ENCODE measurements at regions not wholly inside any gene's neighbourhood (a gene's known extent, or its start where the extent isn't known, plus 50 kb on each side); places are given as distances from the start of the nearest gene placed in this dataset.

- Mint-ChIP-seq H3K27ac (no peak overlapping the region), H3K27me3 (ENCODE audit: low read depth) (peaks cover 49% of the 10 kb centered on the region), H3K9me3 (peaks cover 5% of the 10 kb centered on the region), H3K4me3 (no peak overlapping the region), H3K4me1 (no peaks in the 10 kb centered on the region), H3K36me3 (no peaks in the 10 kb centered on the region)
- no peak for TF ChIP-seq CTCF (IDR thresholded peaks at IDR 0.05; ENCODE audit: unreplicated experiment)
- no peak for DNase-seq (ENCODE audit: low spot score in 2 of 2, unreplicated experiment in 2 of 2)
These were observed 56.8 kb upstream of the FAM181A start for GRCh38 chr14:93870377-93870776.

GRCh38 chr14:93869427-93869826, 57.7 kb upstream of the FAM181A start:
- Mint-ChIP-seq H3K27ac (no peak overlapping the region), H3K27me3 (ENCODE audit: low read depth) (peaks cover 54% of the 10 kb centered on the region), H3K4me3 (no peak overlapping the region), H3K36me3 (no peaks in the 10 kb centered on the region), H3K4me1 (no peaks in the 10 kb centered on the region), H3K9me3 (peaks cover 5% of the 10 kb centered on the region)
- TF ChIP-seq CTCF (IDR thresholded peaks at IDR 0.05; ENCODE audit: unreplicated experiment) = no peak
- DNase-seq (ENCODE audit: low spot score in 2 of 2, unreplicated experiment in 2 of 2) = no peak

GRCh38 chr14:93868165-93868564, 59.0 kb upstream of the FAM181A start:
- Mint-ChIP-seq H3K36me3 (no peaks in the 10 kb centered on the region), H3K4me1 (no peaks in the 10 kb centered on the region), H3K4me3 (no peak overlapping the region), H3K27me3 (ENCODE audit: low read depth) (peaks cover 52% of the 10 kb centered on the region), H3K9me3 (no peaks in the 10 kb centered on the region), H3K27ac (no peak overlapping the region)
- TF ChIP-seq CTCF (IDR thresholded peaks at IDR 0.05; ENCODE audit: unreplicated experiment) = no peak
- no peak for DNase-seq (ENCODE audit: low spot score in 2 of 2, unreplicated experiment in 2 of 2)

GRCh38 chr14:93862265-93862664, 64.9 kb upstream of the FAM181A start:
- Mint-ChIP-seq H3K9me3 (no peaks in the 10 kb centered on the region), H3K4me3 (no peak overlapping the region), H3K27me3 (ENCODE audit: low read depth) (peaks cover 42% of the 10 kb centered on the region), H3K36me3 (no peaks in the 10 kb centered on the region), H3K4me1 (peaks cover 4% of the 10 kb centered on the region), H3K27ac (no peak overlapping the region)
- DNase-seq (ENCODE audit: low spot score in 2 of 2, unreplicated experiment in 2 of 2) = no peak
- TF ChIP-seq CTCF (IDR thresholded peaks at IDR 0.05; ENCODE audit: unreplicated experiment) = no peak

GRCh38 chr14:93861836-93862235, 65.3 kb upstream of the FAM181A start:
- Mint-ChIP-seq H3K36me3 (no peaks in the 10 kb centered on the region), H3K4me1 (peaks cover 4% of the 10 kb centered on the region), H3K27me3 (ENCODE audit: low read depth) (peaks cover 44% of the 10 kb centered on the region), H3K9me3 (no peaks in the 10 kb centered on the region), H3K4me3 (no peak overlapping the region), H3K27ac (no peak overlapping the region)
- no peak for DNase-seq (ENCODE audit: low spot score in 2 of 2, unreplicated experiment in 2 of 2)
- TF ChIP-seq CTCF (IDR thresholded peaks at IDR 0.05; ENCODE audit: unreplicated experiment) = no peak

GRCh38 chr14:93859957-93860356, 67.2 kb upstream of the FAM181A start:
- H3K27me3 Mint-ChIP-seq (ENCODE audit: low read depth) = peaks cover 38% of the 10 kb centered on the region
- no peak overlapping the region for H3K27ac Mint-ChIP-seq
- H3K9me3 Mint-ChIP-seq = no peaks in the 10 kb centered on the region
- no peak for DNase-seq (ENCODE audit: low spot score in 2 of 2, unreplicated experiment in 2 of 2)
- H3K4me3 Mint-ChIP-seq = no peak overlapping the region
- H3K4me1 Mint-ChIP-seq = peaks cover 4% of the 10 kb centered on the region
- H3K36me3 Mint-ChIP-seq = no peaks in the 10 kb centered on the region
- no peak for TF ChIP-seq CTCF (IDR thresholded peaks at IDR 0.05; ENCODE audit: unreplicated experiment)
